Gastrocnemius medialis (tissue), 4 donors: ENCODE measurements at regions not wholly inside any gene's neighbourhood (a gene's known extent, or its start where the extent isn't known, plus 50 kb on each side); places are given as distances from the start of the nearest gene placed in this dataset.

ENCODE experiments used
- ATAC-seq, 2 donors: fragments of 150-250 bp; one replicate each; pipeline ENCODE4 v1.9.1; 2016
- DNase-seq, 2 donors: peaks; one replicate each; pipeline ENCODE4 v3.0.0-alpha.2; 2019
- H3K27ac ChIP-seq, 4 donors: fragments of 200-600 bp; sonication (generic); 1 replicate in 1 of 4; 2 replicates in 3 of 4; pipeline ENCODE4 v1.5.1; 2016 to 2018; ENCODE audit warnings: mild to moderate bottlenecking in 2 of 4, moderate library complexity in 1 of 4
- H3K27me3 ChIP-seq, 3 donors: fragments of 200-600 bp; sonication (generic) in 2 of 3; 1 replicate in 1 of 3; 2 replicates in 2 of 3; pipeline versions ENCODE4 v1.5.1 to v1.6.0; 2016 to 2019; ENCODE audit warnings: mild to moderate bottlenecking in 1 of 3, moderate library complexity in 1 of 3
- H3K36me3 ChIP-seq, 2 donors: fragments of 200-600 bp; sonication (generic) in 1 of 2; one replicate each; pipeline ENCODE4 v1.5.1; 2017 to 2018
- H3K4me1 ChIP-seq, 2 donors: fragments of 200-600 bp; sonication (generic) in 1 of 2; one replicate each; pipeline ENCODE4 v1.5.1; 2016 to 2017; ENCODE audit warnings: mild to moderate bottlenecking in 2 of 2
- H3K4me3 ChIP-seq, 4 donors: fragments of 200-600 bp; sonication (generic) in 3 of 4; 1 replicate in 1 of 4; 2 replicates in 3 of 4; pipeline ENCODE4 v1.5.1; 2016 to 2019; ENCODE audit warnings: mild to moderate bottlenecking in 2 of 4
- H3K9me3 ChIP-seq, 3 donors: fragments of 200-600 bp; sonication (generic) in 2 of 3; 1 replicate in 1 of 3; 2 replicates in 2 of 3; pipeline ENCODE4 v1.5.1; 2016 to 2019
- CTCF ChIP-seq, 5 experiments: fragments of 450-650 bp in 3 of 5; fragments of 200-600 bp in 2 of 5; sonication (generic) in 2 of 5; IDR thresholded peaks in 4 of 5; conservative IDR thresholded peaks in 1 of 5; 1 replicate in 4 of 5; 2 replicates in 1 of 5; pipeline ENCODE4 v1.5.1; 2016 to 2019; ENCODE audit warnings: antibody characterized with exemption in 5 of 5, mild to moderate bottlenecking in 3 of 5, moderate library complexity in 3 of 5
- POLR2A ChIP-seq, 2 donors: fragments of 450-650 bp; IDR thresholded peaks; one replicate each; pipeline ENCODE4 v1.6.1; 2017; ENCODE audit warnings: antibody characterized with exemption in 2 of 2, mild to moderate bottlenecking in 2 of 2, moderate library complexity in 2 of 2
- in situ Hi-C, 4 donors: fragments of 200-750 bp; cut with MboI; loops; one replicate each; pipeline versions ENCODE4 v1.15.0 to v1.8.0; 2017; ENCODE audit warnings: low sequenced_read_pairs in 4 of 4
- intact Hi-C: fragments of 100-400 bp; cut with DNase I; formaldehyde crosslinking; loops from one replicate; pipeline ENCODE4 v1.15.1; 2023; ENCODE audit warnings: low total_unique reads

- H3K4me1 ChIP-seq = no peaks in the 10 kb centered on the region
- no peak for ATAC-seq
- in situ Hi-C loops = no loop called here
These were observed 842.0 kb downstream of the HACE1 start for GRCh38 chr6:104017410-104018381.

GRCh38 chr6:104014163-104014959, 845.4 kb downstream of the HACE1 start:
- H3K9me3 ChIP-seq = no peaks in the 10 kb centered on the region
- TF ChIP-seq POLR2A (IDR thresholded peaks at IDR 0.05) = no peak
- no peak for TF ChIP-seq CTCF (IDR thresholded peaks at IDR 0.05 in 4 of 5, conservative IDR thresholded peaks at IDR 0.05 in 1 of 5)
- H3K4me1 ChIP-seq = no peaks in the 10 kb centered on the region
- DNase-seq (no peak), ATAC-seq (no peak)
- intact Hi-C loops (no loop called here), in situ Hi-C loops (no loop called here)
- no peaks in the 10 kb centered on the region for H3K27me3 ChIP-seq
- no peak overlapping the region for H3K27ac ChIP-seq
- no peak overlapping the region for H3K4me3 ChIP-seq
- no peaks in the 10 kb centered on the region for H3K36me3 ChIP-seq

More at GRCh38 chr6:104017410-104018381, 842.0 kb downstream of the HACE1 start:
- no peaks in the 10 kb centered on the region for H3K36me3 ChIP-seq
- no peak for TF ChIP-seq POLR2A (IDR thresholded peaks at IDR 0.05)
- DNase-seq = no peak
- intact Hi-C loops = no loop called here
- H3K4me3 ChIP-seq = no peak overlapping the region
- no peaks in the 10 kb centered on the region for H3K9me3 ChIP-seq
- H3K27ac ChIP-seq = no peak overlapping the region
- no peaks in the 10 kb centered on the region for H3K27me3 ChIP-seq

- ATAC-seq (no peak), DNase-seq (no peak)
- in situ Hi-C loops = no loop called here
- TF ChIP-seq CTCF (IDR thresholded peaks at IDR 0.05 in 4 of 5, conservative IDR thresholded peaks at IDR 0.05 in 1 of 5) (no peak), POLR2A (IDR thresholded peaks at IDR 0.05) (no peak)
- no peak overlapping the region for H3K4me3 ChIP-seq
- no peak overlapping the region for H3K27ac ChIP-seq
- no peaks in the 10 kb centered on the region for H3K4me1 ChIP-seq
- no peaks in the 10 kb centered on the region for H3K9me3 ChIP-seq
- H3K36me3 ChIP-seq = no peaks in the 10 kb centered on the region
- no peaks in the 10 kb centered on the region for H3K27me3 ChIP-seq
- intact Hi-C loops = no loop called here
These were observed 846.3 kb downstream of the HACE1 start for GRCh38 chr6:104013312-104013971.

GRCh38 chr6:104010897-104011296, 848.8 kb downstream of the HACE1 start:
- Histone ChIP-seq H3K36me3 (no peaks in the 10 kb centered on the region), H3K27me3 (no peaks in the 10 kb centered on the region), H3K4me3 (no peak overlapping the region), H3K9me3 (no peaks in the 10 kb centered on the region), H3K4me1 (no peaks in the 10 kb centered on the region), H3K27ac (no peak overlapping the region)
- intact Hi-C loops (no loop called here), in situ Hi-C loops (no loop called here)
- TF ChIP-seq CTCF (IDR thresholded peaks at IDR 0.05 in 4 of 5, conservative IDR thresholded peaks at IDR 0.05 in 1 of 5) = no peak
- TF ChIP-seq POLR2A (IDR thresholded peaks at IDR 0.05) = no peak
- no peak for ATAC-seq
- no peak for DNase-seq
